Renal cortical epithelial cell (primary cell): ENCODE measurements at regions not wholly inside any gene's neighbourhood (a gene's known extent, or its start where the extent isn't known, plus 50 kb on each side); places are given as distances from the start of the nearest gene placed in this dataset.

ENCODE experiments used
- DNase-seq: peaks from one replicate; pipeline ENCODE4 v3.0.0-alpha.2; 2011; ENCODE audit warnings: low read depth

DNA sequence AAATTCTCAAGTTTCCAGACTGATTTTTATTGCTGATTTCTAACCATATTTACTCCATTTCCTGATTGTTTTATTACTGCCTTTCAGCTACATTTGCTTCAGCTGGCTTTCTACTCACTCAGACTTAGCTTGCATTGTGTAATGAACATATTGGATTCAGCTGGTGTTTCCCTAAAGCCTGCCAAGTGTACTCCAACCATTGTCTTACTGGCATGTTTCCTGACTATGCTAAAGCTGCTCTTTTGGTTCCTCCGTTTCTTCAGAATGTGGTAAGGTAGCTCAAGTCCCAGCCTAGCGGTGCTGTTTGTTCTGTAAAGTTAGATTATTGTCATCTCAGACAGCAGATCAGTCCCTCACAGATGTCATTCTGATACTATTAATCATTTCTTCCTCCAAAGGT, 53.1 kb upstream of the GLRA2 start:
- no peak for DNase-seq

DNA sequence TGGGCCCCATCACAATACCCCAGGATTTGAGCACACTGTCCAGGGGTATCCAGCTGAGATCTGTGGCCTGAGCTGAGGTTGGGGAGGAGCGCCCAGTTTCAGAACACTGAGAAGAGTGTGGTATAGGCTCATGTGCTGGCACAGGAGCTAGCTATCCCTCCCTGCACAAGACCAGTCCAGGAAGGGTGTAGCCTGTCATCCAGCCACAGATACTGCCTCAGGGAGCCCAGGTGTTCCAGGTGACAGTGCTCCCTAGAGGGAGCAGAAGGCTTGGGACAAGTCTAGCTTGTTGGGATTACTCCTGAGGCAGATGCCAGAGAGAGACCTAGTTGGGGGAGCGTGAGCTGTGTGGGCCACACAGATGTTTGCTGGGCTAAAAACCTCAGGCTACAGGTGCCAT, 79.6 kb upstream of the GLRA2 start:
- no peak for DNase-seq

GRCh38 chrX:14448406-14448805, 80.9 kb upstream of the GLRA2 start:
- no peak for DNase-seq

- no peak for DNase-seq
Observed at GRCh38 chrX:14440106-14440505, 89.2 kb upstream of the GLRA2 start.

DNA sequence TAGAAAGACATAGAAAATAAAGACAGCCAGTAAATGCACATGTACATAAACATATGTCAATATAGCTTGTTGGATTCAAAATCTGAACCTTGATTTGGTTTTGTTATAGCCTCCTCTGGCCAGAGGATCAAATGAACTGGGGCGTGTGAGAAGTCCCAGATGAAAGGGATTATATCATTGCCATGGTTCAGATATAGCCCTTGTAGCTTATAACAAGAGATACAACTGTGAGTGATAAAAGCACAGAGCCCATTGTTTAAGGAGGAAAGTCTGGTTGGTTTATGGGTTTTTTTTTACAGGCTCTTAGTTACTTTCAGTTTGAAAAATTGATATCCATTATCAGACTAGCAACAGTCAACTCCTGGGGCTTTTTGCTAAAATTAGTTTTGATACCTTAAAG, 101.7 kb upstream of the GLRA2 start:
- DNase-seq = no peak

DNA sequence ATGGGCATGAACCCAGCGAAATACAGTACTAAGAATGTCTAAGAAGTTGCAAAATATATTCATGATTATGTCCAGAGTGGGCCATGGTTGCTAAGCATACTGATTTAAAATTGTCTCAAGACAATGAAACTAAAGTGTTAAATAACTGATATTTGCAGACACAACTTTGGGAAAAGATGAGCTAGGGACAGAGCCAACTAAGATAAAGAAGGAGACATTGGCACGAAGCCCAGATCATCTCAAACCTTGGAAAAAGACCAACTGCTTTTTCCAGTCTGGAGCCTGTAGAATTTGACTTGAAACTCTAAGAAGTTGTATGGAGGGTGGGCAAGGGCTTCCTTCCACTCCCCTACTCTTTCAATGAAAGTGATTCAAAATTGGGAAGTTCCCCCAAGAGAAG, 108.5 kb upstream of the GLRA2 start:
- DNase-seq = no peak

- no peak for DNase-seq
Observed at GRCh38 chrX:14412686-14413085, 116.7 kb upstream of the GLRA2 start.

GRCh38 chrX:14411326-14411725, 118.0 kb upstream of the GLRA2 start:
- DNase-seq = no peak

DNA sequence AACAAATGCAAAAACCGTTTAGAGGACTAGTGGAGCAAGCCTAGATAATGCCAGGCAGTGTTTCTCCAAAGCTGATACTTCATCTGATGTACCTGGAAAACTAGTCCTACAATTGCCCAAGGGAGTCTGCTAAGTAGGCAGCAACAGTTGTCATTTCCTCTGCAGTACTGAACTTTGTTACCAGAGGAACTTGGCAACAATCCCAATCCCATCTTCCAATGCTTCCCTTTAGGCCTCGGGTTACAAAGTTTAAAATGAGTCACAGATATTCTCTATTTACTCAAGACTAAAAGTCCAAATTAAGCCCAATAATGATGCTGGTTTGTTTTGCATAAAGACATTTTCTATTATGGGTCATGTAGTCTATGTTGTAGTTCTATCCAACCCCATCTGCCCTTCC, 120.0 kb upstream of the GLRA2 start:
- peak; percentile 46 for DNase-seq

GRCh38 chrX:14406225-14406624, 123.1 kb upstream of the GLRA2 start:
- DNase-seq = no peak

- DNase-seq = peak; percentile 89
Observed at GRCh38 chrX:14398725-14399124, 130.6 kb upstream of the GLRA2 start.

DNA sequence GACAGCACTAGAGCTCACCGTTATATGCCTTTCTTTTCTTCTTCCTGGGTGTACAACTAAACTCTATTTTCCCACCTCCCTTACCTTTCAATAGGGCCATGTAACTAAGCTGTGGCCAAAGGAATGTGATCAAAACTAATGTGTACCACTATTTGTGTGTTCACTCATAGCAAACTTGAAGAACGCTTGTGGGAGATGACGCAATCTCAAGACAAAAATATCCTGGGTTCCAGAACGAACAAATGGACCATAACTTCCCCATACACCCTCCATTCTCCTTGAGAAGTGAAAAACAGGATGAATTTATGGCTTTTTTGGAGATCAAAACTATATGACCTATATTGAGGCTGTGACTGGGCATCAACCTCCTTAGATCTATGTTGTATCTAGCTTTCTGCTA, 139.7 kb upstream of the GLRA2 start:
- no peak for DNase-seq

GRCh38 chrX:14386981-14387380, 142.4 kb upstream of the GLRA2 start:
- DNase-seq = no peak

DNA sequence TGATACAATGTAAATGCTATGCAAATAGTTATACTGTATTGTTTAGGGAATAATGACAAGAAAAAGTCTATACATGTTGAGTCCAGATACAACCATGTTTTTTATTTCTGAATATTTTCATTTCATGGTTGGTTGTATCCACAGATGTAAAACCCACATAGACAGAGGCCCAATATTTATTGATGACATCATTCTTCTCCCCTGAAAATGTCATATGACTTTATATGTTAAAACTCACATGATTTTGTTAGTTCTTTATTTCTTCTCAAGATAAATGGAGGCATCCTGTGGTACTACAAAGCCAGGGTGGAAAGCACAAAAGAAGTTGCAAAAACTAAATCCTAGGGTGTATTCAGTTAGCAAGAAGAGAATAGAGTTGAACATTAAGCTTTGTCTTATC, 149.3 kb upstream of the GLRA2 start:
- no peak for DNase-seq

- DNase-seq = no peak
Observed at GRCh38 chrX:14377427-14377826, 151.9 kb upstream of the GLRA2 start.

- DNase-seq = no peak
Observed at GRCh38 chrX:14363728-14364127, 165.6 kb upstream of the GLRA2 start.

DNA sequence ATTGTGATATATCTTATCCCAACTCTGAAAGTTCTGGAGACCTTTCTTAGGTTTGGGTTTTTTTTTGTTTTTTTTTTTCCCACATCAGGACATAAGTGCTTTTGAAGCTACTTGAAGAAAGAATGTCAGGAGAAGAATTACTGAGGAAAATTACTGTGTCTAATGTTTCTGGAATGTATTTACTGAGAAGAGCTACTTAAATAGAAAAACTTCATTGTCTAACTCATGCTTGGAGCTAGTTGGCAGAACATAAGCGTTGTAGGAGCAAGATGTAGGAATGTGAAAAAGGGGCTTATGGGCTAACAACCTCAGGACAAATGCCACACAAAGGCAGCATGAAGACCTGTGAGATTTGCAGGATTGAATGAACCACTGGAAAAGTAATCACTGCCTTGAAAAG, 166.6 kb upstream of the GLRA2 start:
- peak; percentile 73 for DNase-seq

GRCh38 chrX:14361435-14361834, 167.9 kb upstream of the GLRA2 start:
- DNase-seq = no peak

- DNase-seq = no peak
Observed at GRCh38 chrX:14359727-14360126, 169.6 kb upstream of the GLRA2 start.

GRCh38 chrX:14359316-14359715, 170.0 kb upstream of the GLRA2 start:
- no peak for DNase-seq

GRCh38 chrX:14357314-14357713, 172.0 kb upstream of the GLRA2 start:
- DNase-seq = no peak

DNA sequence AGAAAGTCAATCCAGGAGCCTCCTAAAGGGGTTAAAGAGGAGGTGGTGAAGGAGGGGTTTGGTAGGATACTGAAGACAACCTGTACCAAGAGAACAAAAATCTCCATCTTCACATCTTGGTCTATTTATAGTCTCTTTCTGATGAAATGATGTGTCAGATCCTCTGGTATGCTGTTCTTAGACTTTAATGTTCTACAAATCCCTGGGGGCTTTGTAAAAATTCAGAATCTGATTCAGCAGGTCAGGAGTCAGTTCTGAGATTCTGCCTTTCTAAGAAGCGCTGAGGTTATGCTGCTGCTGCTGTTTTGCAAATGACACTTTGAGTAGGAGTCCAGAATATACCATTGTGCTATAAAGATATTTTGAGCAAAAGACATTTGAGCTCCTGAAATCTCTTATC, 172.9 kb upstream of the GLRA2 start:
- DNase-seq = peak; percentile 73

- DNase-seq = no peak
Observed at GRCh38 chrX:14355556-14355955, 173.8 kb upstream of the GLRA2 start.

- no peak for DNase-seq
Observed at GRCh38 chrX:14354521-14354920, 174.8 kb upstream of the GLRA2 start.

DNA sequence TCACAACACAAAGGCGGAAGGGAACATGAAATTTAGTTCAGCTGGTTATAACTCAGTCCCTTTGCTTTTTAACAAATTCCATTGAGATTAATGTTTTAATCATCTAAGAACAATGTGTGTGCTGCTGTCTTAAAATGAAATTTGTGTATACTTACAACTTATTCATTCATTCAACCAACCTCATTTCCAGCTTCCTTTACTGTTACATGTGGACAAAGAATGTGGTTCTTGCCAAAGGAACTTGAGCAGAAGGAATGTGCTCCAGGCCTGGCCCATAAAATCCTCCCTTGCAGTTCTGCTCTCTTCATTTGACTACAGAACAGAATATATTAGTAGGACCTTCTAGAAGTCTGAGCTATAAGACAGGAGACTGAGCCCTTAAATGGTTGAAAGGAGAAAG, 176.8 kb upstream of the GLRA2 start:
- DNase-seq = peak; percentile 83
